ENCODE measurements at regions not wholly inside any gene's neighbourhood (a gene's known extent, or its start where the extent isn't known, plus 50 kb on each side); places are given as distances from the start of the nearest gene placed in this dataset.

- TF ChIP-seq REST (IDR thresholded peaks at IDR 0.05; ENCODE audit: insufficient read depth in 1 of 2, low read depth in 2 of 2, low read length in 2 of 2) (no peak), POLR2AphosphoS5 (IDR thresholded peaks at IDR 0.05; ENCODE audit: low read depth, low read length) (no peak), SIN3A (IDR thresholded peaks at IDR 0.05; ENCODE audit: borderline replicate concordance, insufficient read depth, low read length) (no peak), FOXP2 (optimal IDR thresholded peaks at IDR 0.05; ENCODE audit: borderline replicate concordance, extremely low read depth, extremely low read length, insufficient read depth) (no peak)
These were observed 164.5 kb downstream of the HERPUD2 start for GRCh38 chr7:35530124-35531109.
